Mucosa of descending colon (tissue), 3 donors: ENCODE measurements at regions not wholly inside any gene's neighbourhood (a gene's known extent, or its start where the extent isn't known, plus 50 kb on each side); places are given as distances from the start of the nearest gene placed in this dataset.

Source experiments
- ATAC-seq: fragments of 200-7000 bp; cut with Tn5 transposase; one replicate; pipeline ENCODE4 v1.9.1; 2020; ENCODE audit warnings: mild to moderate bottlenecking, moderate library complexity
- DNase-seq, 3 donors: peaks; one replicate each; pipeline ENCODE4 v3.0.0-alpha.2; 2020
- H3K36me3 ChIP-seq: fragments of 200-600 bp; one replicate; pipeline ENCODE4 v1.8.0; 2021; ENCODE audit warnings: low read depth, mild to moderate bottlenecking
- H3K4me1 ChIP-seq: fragments of 200-600 bp; one replicate; pipeline ENCODE4 v1.8.0; 2021; ENCODE audit warnings: low read depth, mild to moderate bottlenecking
- H3K4me3 ChIP-seq: fragments of 200-600 bp; one replicate; pipeline ENCODE4 v1.8.0; 2021; ENCODE audit warnings: mild to moderate bottlenecking
- H3K9me3 ChIP-seq: fragments of 200-600 bp; one replicate; pipeline ENCODE4 v1.8.0; 2021; ENCODE audit warnings: mild to moderate bottlenecking
- CTCF ChIP-seq: fragments of 200-600 bp; IDR thresholded peaks from one replicate; pipeline ENCODE4 v1.8.0; 2022; ENCODE audit warnings: antibody characterized with exemption, mild to moderate bottlenecking
- intact Hi-C, 2 donors: fragments of 100-400 bp; cut with DNase I in 1 of 2; cut with micrococcal nuclease in 1 of 2; formaldehyde crosslinking; loops; one replicate each; pipeline versions ENCODE4 v1.11.0 to v1.11.1; 2022; cut with DNase I, micrococcal nuclease
- donor health status: DM: no; HTN: no; CAD: no; lungs with moderate emphysema.
- donor health status: DM: no; HTN: no; CAD: no.
- donor health status: DM: no; HTN: yes; CAD: no.

- ATAC-seq = no peak
- no peak for TF ChIP-seq CTCF
- Histone ChIP-seq H3K36me3 (no peaks in the 10 kb centered on the region), H3K4me1 (no peaks in the 10 kb centered on the region), H3K4me3 (no peak overlapping the region), H3K9me3 (no peaks in the 10 kb centered on the region)
- intact Hi-C loops = no loop called here
- DNase-seq = no peak
Observed at GRCh38 chr10:16117305-16117695, 257.0 kb upstream of the MINDY3 start.

- no peaks in the 10 kb centered on the region for H3K4me1 ChIP-seq
- H3K36me3 ChIP-seq = no peaks in the 10 kb centered on the region
- no peaks in the 10 kb centered on the region for H3K9me3 ChIP-seq
- ATAC-seq (no peak), DNase-seq (no peak)
- intact Hi-C loops = no loop called here
- TF ChIP-seq CTCF = no peak
- no peak overlapping the region for H3K4me3 ChIP-seq
Observed at GRCh38 chr10:16119445-16119844, 259.1 kb upstream of the MINDY3 start.

GRCh38 chr10:16120563-16120962 lies 260.3 kb upstream of the MINDY3 start:
- no peak for TF ChIP-seq CTCF
- H3K4me1 ChIP-seq = no peaks in the 10 kb centered on the region
- no peak for DNase-seq
- intact Hi-C loops = no loop called here
- H3K4me3 ChIP-seq = no peak overlapping the region
- no peaks in the 10 kb centered on the region for H3K9me3 ChIP-seq
- ATAC-seq = no peak
- H3K36me3 ChIP-seq = no peaks in the 10 kb centered on the region

- Histone ChIP-seq H3K36me3 (no peaks in the 10 kb centered on the region), H3K9me3 (no peaks in the 10 kb centered on the region), H3K4me3 (no peak overlapping the region), H3K4me1 (no peaks in the 10 kb centered on the region)
- no peak for DNase-seq
- TF ChIP-seq CTCF = no peak
- intact Hi-C loops = no loop called here
- ATAC-seq = no peak
Observed at GRCh38 chr10:16141499-16141898, 281.2 kb upstream of the MINDY3 start.

- Histone ChIP-seq H3K4me1 (no peaks in the 10 kb centered on the region), H3K4me3 (no peak overlapping the region), H3K36me3 (no peaks in the 10 kb centered on the region), H3K9me3 (peaks cover 8% of the 10 kb centered on the region)
- no peak for TF ChIP-seq CTCF
- ATAC-seq (no peak), DNase-seq (no peak)
- intact Hi-C loops = no loop called here
Observed at GRCh38 chr10:16146993-16147392, 286.7 kb upstream of the MINDY3 start.

- H3K4me3 ChIP-seq = no peak overlapping the region
- H3K36me3 ChIP-seq = no peaks in the 10 kb centered on the region
- intact Hi-C loops = no loop called here
- H3K9me3 ChIP-seq = no peaks in the 10 kb centered on the region
- no peak for DNase-seq
- no peaks in the 10 kb centered on the region for H3K4me1 ChIP-seq
- no peak for TF ChIP-seq CTCF
- no peak for ATAC-seq
Observed at GRCh38 chr10:16155834-16156233, 281.0 kb upstream of the PTER start.
